ENCODE measurements at regions not wholly inside any gene's neighbourhood (a gene's known extent, or its start where the extent isn't known, plus 50 kb on each side); places are given as distances from the start of the nearest gene placed in this dataset.

GRCh38 chr9:27722866-27723265 lies 149.6 kb upstream of the C9orf72 start:
- H3K4me1 Mint-ChIP-seq = peaks cover 19 to 22% of the 10 kb centered on the region in 2 experiments
- no peaks in the 10 kb centered on the region for H3K27me3 ChIP-seq (ENCODE audit: insufficient read depth, low read length)
- H3K27ac ChIP-seq (ENCODE audit: insufficient read length, low read depth, low read length) = no peak overlapping the region
- no peak overlapping the region for H4K8ac ChIP-seq (replicated peaks; ENCODE audit: insufficient read length, low read depth, low read length)
- TF ChIP-seq CTCF (conservative IDR thresholded peaks at IDR 0.05) = no peak
- H3K23me2 ChIP-seq (ENCODE audit: insufficient read length, low read depth, low read length, poor library complexity, severe bottlenecking) = no peaks in the 10 kb centered on the region
- no peak overlapping the region for H4K5ac ChIP-seq (ENCODE audit: insufficient read length, low read depth, low read length)
- H3K27ac Mint-ChIP-seq = no peak overlapping the region
- H2BK120ac ChIP-seq (ENCODE audit: low read depth, low read length, poor library complexity, severe bottlenecking) = no peak overlapping the region
- H2BK12ac ChIP-seq (ENCODE audit: insufficient read length, low read depth, low read length) = no peak overlapping the region
- H3T11ph ChIP-seq (ENCODE audit: low read length) = no peak overlapping the region
- H3K9me3 ChIP-seq (ENCODE audit: control insufficient read depth, low read depth, low read length) = no peaks in the 10 kb centered on the region
- no peak overlapping the region for H3K9ac ChIP-seq (ENCODE audit: extremely low read depth, insufficient read length, low read length)
- no peak overlapping the region for H4K91ac ChIP-seq (ENCODE audit: insufficient read length, low read depth, low read length)
- no peak overlapping the region for H3K14ac ChIP-seq (ENCODE audit: insufficient read depth, low read length)
- no peak overlapping the region for H2AK5ac ChIP-seq (ENCODE audit: insufficient read length, low read length)
- H2BK20ac ChIP-seq (ENCODE audit: low read depth, low read length, poor library complexity, severe bottlenecking) = no peak overlapping the region
- no peaks in the 10 kb centered on the region for H3K79me1 ChIP-seq (ENCODE audit: insufficient read depth, low read depth, low read length, poor library complexity, severe bottlenecking)
- no peak overlapping the region for H2AFZ ChIP-seq (ENCODE audit: low read length)
- H3K79me2 ChIP-seq (ENCODE audit: insufficient read depth, low read length) = no peaks in the 10 kb centered on the region
- no peak overlapping the region for H3K56ac ChIP-seq (ENCODE audit: insufficient read length, low read depth, low read length)
- no peak overlapping the region for H3K4ac ChIP-seq (ENCODE audit: low read depth, low read length)
- no peaks in the 10 kb centered on the region for H3K27me3 Mint-ChIP-seq (ENCODE audit: low read depth)
- H3K23ac ChIP-seq (ENCODE audit: insufficient read length, low read depth, low read length) = no peak overlapping the region
- H4K20me1 ChIP-seq (ENCODE audit: control insufficient read depth, insufficient read depth, insufficient read length) = no peaks in the 10 kb centered on the region
- no peak overlapping the region for H3K4me3 Mint-ChIP-seq
- H2BK5ac ChIP-seq (ENCODE audit: insufficient read length, low read length) = no peak overlapping the region
- H2BK15ac ChIP-seq (ENCODE audit: low read depth, low read length) = no peak overlapping the region
- 0 out of 2 replicates have a peak, but pooled peaks cover 2% of the 10 kb centered on the region for H3K4me1 ChIP-seq (ENCODE audit: insufficient read depth, low read length)
- H3K18ac ChIP-seq (ENCODE audit: insufficient read length, low read depth, low read length) = no peak overlapping the region
- no peaks in the 10 kb centered on the region for H3K36me3 Mint-ChIP-seq (ENCODE audit: insufficient read depth in 1 of 3, low read depth in 3 of 3)
- DNase-seq = no peak
- no peak overlapping the region for H3K4me2 ChIP-seq (ENCODE audit: insufficient read depth, insufficient read length, low read length)
- H3K9me3 Mint-ChIP-seq = no peaks in the 10 kb centered on the region

All from H9 (cell line).